Endothelial cell (in vitro differentiated cells): ENCODE measurements at regions not wholly inside any gene's neighbourhood (a gene's known extent, or its start where the extent isn't known, plus 50 kb on each side); places are given as distances from the start of the nearest gene placed in this dataset.

Experiments
- DNase-seq: peaks from one replicate; pipeline ENCODE4 v3.0.0; 2021; ENCODE audit warnings: low spot score
- H3K27ac Mint-ChIP-seq: one replicate; pipeline ENCODE4 v1.8.0; 2021; ENCODE audit warnings: mixed read lengths, inconsistent platforms; ENCODE audit not compliant: unreplicated experiment
- H3K27me3 Mint-ChIP-seq: one replicate; pipeline ENCODE4 v1.8.0; 2021; ENCODE audit warnings: mild to moderate bottlenecking, moderate library complexity, mixed read lengths, inconsistent platforms; ENCODE audit not compliant: unreplicated experiment
- H3K36me3 Mint-ChIP-seq: one replicate; pipeline ENCODE4 v1.8.0; 2021; ENCODE audit warnings: mild to moderate bottlenecking, low read depth, mixed read lengths, inconsistent platforms; ENCODE audit not compliant: unreplicated experiment
- H3K4me1 Mint-ChIP-seq: one replicate; pipeline ENCODE4 v1.8.0; 2021; ENCODE audit warnings: mild to moderate bottlenecking, mixed read lengths, inconsistent platforms; ENCODE audit not compliant: unreplicated experiment
- H3K4me3 Mint-ChIP-seq: one replicate; pipeline ENCODE4 v1.8.0; 2021; ENCODE audit warnings: mild to moderate bottlenecking, mixed read lengths, inconsistent platforms; ENCODE audit not compliant: unreplicated experiment
- H3K9me3 Mint-ChIP-seq: one replicate; pipeline ENCODE4 v1.8.0; 2021; ENCODE audit warnings: mixed read lengths, inconsistent platforms; ENCODE audit not compliant: unreplicated experiment
- TF ChIP-seq, protein P1 (sequence below): fragments of 200-600 bp; sonication (generic); IDR thresholded peaks from one replicate; pipeline ENCODE4 v1.5.0; 2021; ENCODE audit warnings: antibody characterized with exemption; ENCODE audit not compliant: unreplicated experiment

DNA sequence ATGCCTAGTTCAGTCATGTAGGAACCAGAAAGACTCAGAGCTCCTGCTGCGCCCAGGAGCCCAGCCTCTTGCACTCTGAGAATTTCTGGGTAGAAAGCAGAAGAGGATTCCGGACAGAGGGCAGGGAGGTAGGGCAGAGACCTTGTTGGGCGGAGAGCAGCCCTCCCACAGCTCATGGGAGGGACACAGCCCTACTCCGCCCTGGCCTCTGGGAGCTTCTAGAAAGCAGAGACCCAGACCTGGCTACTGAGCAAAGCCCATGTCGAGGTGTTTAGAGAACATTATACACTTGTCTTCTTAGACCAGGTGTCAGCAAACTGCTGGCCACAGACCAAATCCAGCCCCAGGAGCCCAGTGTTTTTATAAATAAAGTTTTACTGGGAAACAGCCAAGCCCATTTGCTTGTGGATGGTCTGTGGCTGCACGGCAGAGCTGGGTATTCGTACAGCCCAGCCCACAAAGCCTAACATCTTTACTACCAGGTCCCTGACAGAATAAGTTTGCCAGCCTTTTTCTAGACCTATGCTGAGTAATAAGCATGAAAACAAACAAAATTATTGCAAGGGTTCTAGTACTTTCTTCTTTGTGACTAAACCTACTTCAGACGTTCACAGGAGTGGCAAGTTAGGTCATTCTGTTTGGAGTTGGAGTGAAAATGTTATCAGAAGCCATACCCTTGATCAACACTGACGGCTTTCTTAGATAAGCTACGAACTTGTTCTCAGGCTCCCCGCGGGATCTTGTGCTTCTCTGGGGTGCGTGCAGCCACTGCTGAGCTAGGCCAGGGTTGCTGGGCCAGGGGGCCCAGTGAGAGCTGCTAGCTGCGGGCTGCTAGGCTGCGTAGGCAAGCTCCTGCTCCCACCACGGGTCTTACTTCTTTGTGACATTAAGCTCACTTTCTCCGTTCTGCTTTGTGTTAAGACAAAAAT is 235.1 kb upstream of the FOXQ1 start:
- no peak for DNase-seq
- TF ChIP-seq, protein P1, sequence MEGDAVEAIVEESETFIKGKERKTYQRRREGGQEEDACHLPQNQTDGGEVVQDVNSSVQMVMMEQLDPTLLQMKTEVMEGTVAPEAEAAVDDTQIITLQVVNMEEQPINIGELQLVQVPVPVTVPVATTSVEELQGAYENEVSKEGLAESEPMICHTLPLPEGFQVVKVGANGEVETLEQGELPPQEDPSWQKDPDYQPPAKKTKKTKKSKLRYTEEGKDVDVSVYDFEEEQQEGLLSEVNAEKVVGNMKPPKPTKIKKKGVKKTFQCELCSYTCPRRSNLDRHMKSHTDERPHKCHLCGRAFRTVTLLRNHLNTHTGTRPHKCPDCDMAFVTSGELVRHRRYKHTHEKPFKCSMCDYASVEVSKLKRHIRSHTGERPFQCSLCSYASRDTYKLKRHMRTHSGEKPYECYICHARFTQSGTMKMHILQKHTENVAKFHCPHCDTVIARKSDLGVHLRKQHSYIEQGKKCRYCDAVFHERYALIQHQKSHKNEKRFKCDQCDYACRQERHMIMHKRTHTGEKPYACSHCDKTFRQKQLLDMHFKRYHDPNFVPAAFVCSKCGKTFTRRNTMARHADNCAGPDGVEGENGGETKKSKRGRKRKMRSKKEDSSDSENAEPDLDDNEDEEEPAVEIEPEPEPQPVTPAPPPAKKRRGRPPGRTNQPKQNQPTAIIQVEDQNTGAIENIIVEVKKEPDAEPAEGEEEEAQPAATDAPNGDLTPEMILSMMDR = no peak
- H3K36me3 Mint-ChIP-seq = no peaks in the 10 kb centered on the region
- H3K4me3 Mint-ChIP-seq = no peak overlapping the region
- no peaks in the 10 kb centered on the region for H3K9me3 Mint-ChIP-seq
- H3K4me1 Mint-ChIP-seq = peaks cover 21% of the 10 kb centered on the region
- H3K27ac Mint-ChIP-seq = no peak overlapping the region
- H3K27me3 Mint-ChIP-seq = no peaks in the 10 kb centered on the region

DNA sequence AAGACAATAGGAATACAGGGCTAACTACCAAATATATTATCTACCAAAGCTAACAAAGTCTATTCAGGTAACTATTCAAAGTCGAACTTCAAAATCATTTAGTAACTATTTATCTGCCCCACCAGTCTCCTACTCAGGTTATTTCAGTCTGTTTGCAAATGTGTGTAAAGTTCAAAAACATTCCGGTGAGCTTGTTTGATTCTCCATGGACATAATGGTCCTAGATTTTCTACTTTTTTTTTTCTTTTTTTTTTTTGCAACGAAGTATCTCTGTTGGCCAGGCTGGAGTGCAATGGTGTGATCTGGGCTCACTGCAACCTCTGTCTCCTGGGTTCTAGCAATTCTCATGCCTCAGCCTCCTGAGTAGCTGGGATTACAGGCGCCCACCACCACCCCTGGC is 236.0 kb upstream of the FOXQ1 start:
- Mint-ChIP-seq H3K27ac (no peak overlapping the region), H3K4me1 (peaks cover 17% of the 10 kb centered on the region), H3K4me3 (no peak overlapping the region), H3K27me3 (no peaks in the 10 kb centered on the region), H3K9me3 (no peaks in the 10 kb centered on the region), H3K36me3 (no peaks in the 10 kb centered on the region)
- no peak for DNase-seq
- TF ChIP-seq, protein P1 = no peak

DNA sequence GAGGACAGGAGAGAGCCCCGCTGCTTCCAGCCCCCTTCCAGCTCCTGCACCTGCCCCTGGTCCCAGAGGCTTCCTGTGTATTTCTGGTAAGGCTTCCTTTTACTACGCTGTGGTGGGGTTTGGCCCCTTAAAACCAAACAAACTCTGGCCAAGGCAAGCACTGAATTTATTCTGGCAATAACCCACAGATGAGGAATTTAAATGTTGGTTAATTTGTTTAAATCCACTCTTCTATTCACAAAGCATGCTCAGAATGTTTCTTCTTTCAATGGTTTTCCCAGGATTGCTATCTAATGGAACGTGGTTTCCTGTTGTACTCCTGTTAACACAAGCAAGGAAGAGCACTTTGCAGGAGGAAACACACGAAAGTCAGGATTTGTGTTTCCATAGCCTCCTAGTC is 236.5 kb upstream of the FOXQ1 start:
- TF ChIP-seq, protein P1 = no peak
- Mint-ChIP-seq H3K27me3 (no peaks in the 10 kb centered on the region), H3K36me3 (no peaks in the 10 kb centered on the region), H3K27ac (no peak overlapping the region), H3K9me3 (no peaks in the 10 kb centered on the region), H3K4me1 (peaks cover 19% of the 10 kb centered on the region), H3K4me3 (no peak overlapping the region)
- no peak for DNase-seq

DNA sequence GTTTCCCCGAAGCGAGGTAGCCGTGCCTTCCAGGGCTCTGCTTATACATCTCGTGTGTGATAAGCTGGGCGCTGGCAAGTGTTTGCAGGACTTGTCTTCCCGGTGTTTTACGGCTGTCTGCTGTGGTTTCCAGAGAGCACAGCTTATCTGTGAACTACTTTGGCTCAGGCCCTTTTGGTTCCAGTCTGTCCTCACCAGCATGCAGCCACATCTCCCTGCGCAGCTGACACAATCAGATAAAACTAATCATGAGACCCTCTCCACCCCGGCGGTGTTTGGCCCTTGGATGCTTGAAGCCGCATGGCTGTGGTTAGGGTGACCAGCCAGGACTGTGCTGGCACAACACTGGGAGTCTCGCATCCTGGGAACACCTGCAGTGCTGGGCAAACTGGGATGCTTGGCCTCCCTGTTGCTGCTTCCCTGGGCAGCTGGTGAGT is 241.8 kb upstream of the FOXQ1 start:
- TF ChIP-seq, protein P1 = no peak
- Mint-ChIP-seq H3K4me3 (no peak overlapping the region), H3K36me3 (no peaks in the 10 kb centered on the region), H3K4me1 (peaks cover 3% of the 10 kb centered on the region), H3K27ac (no peak overlapping the region), H3K9me3 (no peaks in the 10 kb centered on the region), H3K27me3 (no peaks in the 10 kb centered on the region)
- no peak for DNase-seq

DNA sequence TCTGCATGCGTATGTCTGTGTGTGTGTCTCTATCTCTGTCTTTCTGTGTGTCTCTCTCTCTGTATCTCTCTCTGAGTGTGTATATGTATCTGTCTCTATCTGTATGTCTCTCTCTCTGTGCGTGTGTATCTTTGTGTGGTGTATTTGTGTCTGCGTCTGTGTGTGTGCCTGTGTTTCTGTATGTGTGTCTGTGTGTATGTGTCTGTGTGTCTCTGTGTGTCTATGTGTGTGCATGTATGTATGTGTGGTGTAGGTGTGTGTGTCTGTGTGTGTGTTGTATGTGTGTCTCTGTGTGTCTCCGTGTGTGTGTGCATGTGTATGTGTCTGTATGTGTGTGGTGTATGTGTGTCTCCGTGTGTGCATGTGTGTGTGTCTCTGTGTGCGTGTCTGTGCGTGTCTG is 243.0 kb upstream of the FOXQ1 start:
- no peak overlapping the region for H3K27ac Mint-ChIP-seq
- no peak overlapping the region for H3K4me3 Mint-ChIP-seq
- H3K9me3 Mint-ChIP-seq = no peaks in the 10 kb centered on the region
- TF ChIP-seq, protein P1 = no peak
- H3K36me3 Mint-ChIP-seq = no peaks in the 10 kb centered on the region
- no peaks in the 10 kb centered on the region for H3K27me3 Mint-ChIP-seq
- H3K4me1 Mint-ChIP-seq = peaks cover 3% of the 10 kb centered on the region
- DNase-seq = no peak
